Pancreas (tissue), 10 donors: ENCODE measurements at regions not wholly inside any gene's neighbourhood (a gene's known extent, or its start where the extent isn't known, plus 50 kb on each side); places are given as distances from the start of the nearest gene placed in this dataset.

Experiments
- ATAC-seq, 4 donors: fragments of 200-7000 bp; cut with Tn5 transposase; one replicate each; pipeline versions ENCODE4 v1.8.0 to v1.9.1; 2020; ENCODE audit warnings: mild to moderate bottlenecking in 4 of 4, moderate library complexity in 4 of 4
- DNase-seq, 6 donors: peaks; one replicate each; pipeline ENCODE4 v3.0.0-alpha.2; 2020
- FAIRE-seq: peaks from 2 replicates; lab custom pipeline; 2012; peaks lifted over from hg19 to GRCh38; lab: Jason Lieb, UNC
- H3K27ac ChIP-seq, 4 donors: fragments of 200-600 bp; sonication (generic); 1 replicate in 3 of 4; 2 replicates in 1 of 4; pipeline versions ENCODE4 v1.5.0 to v1.8.0; 2020
- H3K27me3 ChIP-seq, 4 donors: fragments of 200-600 bp; one replicate each; pipeline ENCODE4 v1.8.0; 2021
- H3K36me3 ChIP-seq, 3 donors: fragments of 200-600 bp; sonication (generic) in 1 of 3; one replicate each; pipeline versions ENCODE4 v1.5.0 to v1.8.0; 2020 to 2021
- H3K4me1 ChIP-seq, 3 donors: fragments of 200-600 bp; one replicate each; pipeline ENCODE4 v1.8.0; 2021
- H3K4me3 ChIP-seq, 4 donors: fragments of 200-600 bp; sonication (generic) in 2 of 4; one replicate each; pipeline versions ENCODE4 v1.5.0 to v1.8.0; 2020 to 2021
- H3K9me3 ChIP-seq, 4 donors: fragments of 200-600 bp; one replicate each; pipeline ENCODE4 v1.8.0; 2021
- WGBS, 2 donors: extraction: QIAGEN DNeasy Blood & Tissue Kit; methylation state at CpG; one replicate each; pipeline ENCODE4 v1.1.7; 2013; 5-methylcytosine and 5-hydroxymethylcytosine counted together
- intact Hi-C, 3 donors: fragments of 100-400 bp; cut with DNase I; formaldehyde crosslinking; loops; one replicate each; pipeline versions ENCODE4 v1.11.1 to v1.14.2; 2022
- TF ChIP-seq, protein P1 (sequence below), 4 donors: fragments of 200-600 bp; sonication (generic) in 3 of 4; IDR thresholded peaks; one replicate each; pipeline versions ENCODE4 v1.5.0 to v1.8.0; 2021; ENCODE audit warnings: antibody characterized with exemption in 4 of 4
- donor health status: healthy with polysubstance abuse.
- donor health status: DM: no; HTN: no; CAD: no; lungs with moderate emphysema.
- donor health status: DM: no; HTN: no; CAD: no.
- donor health status: control.
- donor health status: control.
- donor health status: Bipolar disorder and iron deficiency.
- donor health status: DM: yes; HTN: yes; CAD: no.
- donor health status: DM: no; HTN: no; CAD: no.
- donor health status: DM: no; HTN: no; CAD: no.
- donor health status: DM: yes; HTN: yes; CAD: no.

DNA sequence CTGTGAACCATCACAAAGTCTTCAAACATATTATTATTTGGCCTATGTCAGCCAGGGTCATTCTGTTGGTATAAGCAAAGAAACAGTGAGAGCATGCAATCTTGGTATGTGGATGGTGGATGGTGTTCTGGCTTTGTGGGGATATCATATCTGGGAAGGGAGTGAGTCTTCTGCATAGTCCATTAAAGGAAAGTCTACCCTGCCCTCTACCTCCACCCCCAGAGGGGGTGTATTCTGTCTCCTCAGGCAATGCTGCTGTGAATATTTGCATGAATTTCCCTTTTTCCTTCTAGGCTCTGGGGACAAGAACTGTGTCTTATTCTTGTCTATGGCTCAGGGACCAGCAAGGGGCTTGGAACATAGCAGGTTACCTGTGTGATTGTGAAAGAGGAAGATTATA lies 495.8 kb downstream of the PDCD6IP start:
- no peak for FAIRE-seq
- Histone ChIP-seq H3K9me3 (no peaks in the 10 kb centered on the region), H3K4me3 (no peak overlapping the region), H3K27ac (no peak overlapping the region), H3K27me3 (no peaks in the 10 kb centered on the region), H3K4me1 (no peaks in the 10 kb centered on the region), H3K36me3 (no peaks in the 10 kb centered on the region)
- ATAC-seq: no peak
- TF ChIP-seq, protein P1, sequence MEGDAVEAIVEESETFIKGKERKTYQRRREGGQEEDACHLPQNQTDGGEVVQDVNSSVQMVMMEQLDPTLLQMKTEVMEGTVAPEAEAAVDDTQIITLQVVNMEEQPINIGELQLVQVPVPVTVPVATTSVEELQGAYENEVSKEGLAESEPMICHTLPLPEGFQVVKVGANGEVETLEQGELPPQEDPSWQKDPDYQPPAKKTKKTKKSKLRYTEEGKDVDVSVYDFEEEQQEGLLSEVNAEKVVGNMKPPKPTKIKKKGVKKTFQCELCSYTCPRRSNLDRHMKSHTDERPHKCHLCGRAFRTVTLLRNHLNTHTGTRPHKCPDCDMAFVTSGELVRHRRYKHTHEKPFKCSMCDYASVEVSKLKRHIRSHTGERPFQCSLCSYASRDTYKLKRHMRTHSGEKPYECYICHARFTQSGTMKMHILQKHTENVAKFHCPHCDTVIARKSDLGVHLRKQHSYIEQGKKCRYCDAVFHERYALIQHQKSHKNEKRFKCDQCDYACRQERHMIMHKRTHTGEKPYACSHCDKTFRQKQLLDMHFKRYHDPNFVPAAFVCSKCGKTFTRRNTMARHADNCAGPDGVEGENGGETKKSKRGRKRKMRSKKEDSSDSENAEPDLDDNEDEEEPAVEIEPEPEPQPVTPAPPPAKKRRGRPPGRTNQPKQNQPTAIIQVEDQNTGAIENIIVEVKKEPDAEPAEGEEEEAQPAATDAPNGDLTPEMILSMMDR (IDR thresholded peaks at IDR 0.05): no peak
- intact Hi-C loops: no loop called here
- DNase-seq: no peak

DNA sequence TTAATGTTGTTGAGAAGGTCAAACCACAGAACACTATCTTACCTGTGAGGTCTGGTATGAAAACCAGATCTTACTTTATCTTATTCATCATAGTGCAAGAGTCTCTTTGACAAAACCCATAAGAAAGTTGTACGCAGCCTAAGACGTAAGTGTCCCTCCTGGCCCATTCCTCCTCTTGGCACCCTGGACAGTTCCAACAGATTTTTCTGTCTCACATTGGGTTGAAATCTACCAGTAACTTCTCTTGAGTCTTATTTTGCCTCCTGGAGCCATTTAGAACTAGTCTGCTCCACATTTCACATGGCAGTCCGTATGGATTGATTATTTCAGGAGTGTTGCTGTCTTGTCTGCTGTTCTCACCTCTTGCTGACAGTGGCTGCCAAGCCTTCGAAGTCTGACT lies 498.4 kb downstream of the PDCD6IP start:
- TF ChIP-seq, protein P1 (IDR thresholded peaks at IDR 0.05): no peak
- H3K4me3 ChIP-seq: no peak overlapping the region
- no peaks in the 10 kb centered on the region for H3K9me3 ChIP-seq
- ATAC-seq (no peak), FAIRE-seq (no peak), DNase-seq (no peak)
- H3K27me3 ChIP-seq: no peaks in the 10 kb centered on the region
- H3K4me1 ChIP-seq: no peaks in the 10 kb centered on the region
- no peak overlapping the region for H3K27ac ChIP-seq
- 70 to 71% methylated on average over 4 of the region's 4 CpGs for WGBS, 2 donors
- no peaks in the 10 kb centered on the region for H3K36me3 ChIP-seq
- intact Hi-C loops: no loop called here

DNA sequence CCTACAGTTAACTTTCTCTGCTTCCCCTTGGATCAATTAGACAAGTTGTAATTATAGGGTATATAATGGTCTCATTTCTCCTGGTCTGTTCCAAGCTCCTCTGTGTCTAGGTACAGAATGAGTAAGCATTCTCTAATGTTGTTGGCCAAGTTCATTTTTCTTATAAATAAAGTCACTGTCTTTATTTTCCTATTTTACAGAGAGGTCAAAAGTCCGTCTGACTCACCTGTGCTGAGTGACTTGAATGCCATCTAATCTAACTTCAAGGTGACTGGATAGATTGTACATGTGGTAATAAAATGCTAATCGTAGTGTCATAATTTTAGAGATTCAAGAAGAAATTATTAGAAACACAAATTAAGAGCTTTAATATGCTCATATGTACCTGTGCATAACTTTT lies 500.2 kb downstream of the PDCD6IP start:
- WGBS, 2 donors: 23 to 25% methylated on average over 2 of the region's 2 CpGs
- FAIRE-seq (no peak), DNase-seq (no peak), ATAC-seq (peak in 1 of 4 donors; percentile 58)
- H3K9me3 ChIP-seq: no peaks in the 10 kb centered on the region
- H3K4me1 ChIP-seq: no peaks in the 10 kb centered on the region
- TF ChIP-seq, protein P1 (IDR thresholded peaks at IDR 0.05): no peak
- H3K27me3 ChIP-seq: no peaks in the 10 kb centered on the region
- H3K4me3 ChIP-seq: no peak overlapping the region
- H3K27ac ChIP-seq: no peak overlapping the region
- intact Hi-C loops: no loop called here
- no peaks in the 10 kb centered on the region for H3K36me3 ChIP-seq

DNA sequence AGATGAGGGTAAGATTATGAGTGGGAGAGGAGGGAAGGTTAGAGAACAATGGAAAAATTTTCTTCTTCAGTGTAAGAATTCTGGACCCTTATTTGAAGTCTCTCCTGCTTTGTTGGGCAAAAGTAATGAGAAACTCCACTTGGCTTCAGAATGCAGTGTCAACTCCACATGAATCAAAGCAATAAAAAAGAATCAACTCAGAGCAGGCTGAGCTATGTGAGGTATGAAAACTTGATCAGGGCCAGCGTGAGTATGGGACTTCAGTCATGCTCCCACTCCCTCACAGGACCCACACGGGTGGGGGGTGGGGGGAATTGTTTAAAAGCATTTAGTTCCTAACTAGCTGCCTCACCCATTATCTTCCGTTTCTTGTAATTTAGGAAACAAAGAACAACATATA lies 502.2 kb downstream of the PDCD6IP start:
- WGBS, 2 donors: 13 to 34% methylated on average over 3 of the region's 3 CpGs
- intact Hi-C loops: no loop called here
- H3K27ac ChIP-seq: no peak overlapping the region
- no peak for FAIRE-seq
- no peak for DNase-seq
- H3K4me1 ChIP-seq: no peaks in the 10 kb centered on the region
- H3K36me3 ChIP-seq: no peaks in the 10 kb centered on the region
- H3K27me3 ChIP-seq: no peaks in the 10 kb centered on the region
- no peaks in the 10 kb centered on the region for H3K9me3 ChIP-seq
- no peak overlapping the region for H3K4me3 ChIP-seq
- ATAC-seq: no peak
- TF ChIP-seq, protein P1 (IDR thresholded peaks at IDR 0.05): no peak

DNA sequence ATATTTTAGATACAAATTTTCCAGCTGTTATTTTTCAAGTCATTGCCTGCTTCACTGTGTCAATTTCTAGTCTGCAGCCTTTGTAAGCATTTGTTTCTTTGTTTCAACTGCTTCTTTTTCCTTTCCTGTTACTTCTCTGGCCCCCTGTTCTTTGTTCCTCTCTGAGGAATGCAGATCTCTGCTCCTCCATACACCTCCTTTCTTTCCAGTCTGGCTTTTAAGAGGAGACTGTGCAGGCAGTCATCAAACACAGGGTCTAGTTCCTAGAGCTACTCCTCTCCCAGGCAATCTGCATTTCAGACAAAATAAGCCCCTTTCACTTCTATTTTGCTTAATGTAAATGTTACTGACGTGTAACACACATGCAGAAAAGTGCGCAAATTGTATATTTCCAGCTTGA lies 502.9 kb downstream of the PDCD6IP start:
- 79 to 80% methylated on average over 2 of the region's 2 CpGs for WGBS, 2 donors
- DNase-seq (no peak), ATAC-seq (no peak), FAIRE-seq (no peak)
- Histone ChIP-seq H3K4me1 (no peaks in the 10 kb centered on the region), H3K27ac (no peak overlapping the region), H3K9me3 (no peaks in the 10 kb centered on the region), H3K36me3 (no peaks in the 10 kb centered on the region), H3K27me3 (no peaks in the 10 kb centered on the region), H3K4me3 (no peak overlapping the region)
- TF ChIP-seq, protein P1 (IDR thresholded peaks at IDR 0.05): no peak
- intact Hi-C loops: no loop called here
